Fibroblast of lung (primary cell): ENCODE measurements at regions not wholly inside any gene's neighbourhood (a gene's known extent, or its start where the extent isn't known, plus 50 kb on each side); places are given as distances from the start of the nearest gene placed in this dataset.

Experiments
- DNase-seq, 2 donors: peaks; one replicate each; pipeline versions ENCODE4 v3.0.0 to v3.0.0-alpha.2; 2010; ENCODE audit warnings: low read depth in 2 of 2
- H2AFZ ChIP-seq: 2 replicates; pipeline ENCODE4 v1.5.1; 2012; ENCODE audit warnings: low read length, control low read depth, inconsistent platforms
- H3K27ac ChIP-seq: 2 replicates; pipeline ENCODE4 v1.5.1; 2011; ENCODE audit warnings: low read length, control low read depth; ENCODE audit not compliant: insufficient read depth
- H3K27me3 ChIP-seq: 2 replicates; pipeline ENCODE4 v1.5.1; 2011; ENCODE audit warnings: mild to moderate bottlenecking, low read length; ENCODE audit not compliant: control insufficient read depth, insufficient read depth
- H3K36me3 ChIP-seq: 2 replicates; pipeline ENCODE4 v1.5.1; 2011; ENCODE audit warnings: low read length; ENCODE audit not compliant: control insufficient read depth, insufficient read depth
- H3K4me1 ChIP-seq: 2 replicates; pipeline ENCODE4 v1.5.1; 2011; ENCODE audit warnings: low read length; ENCODE audit not compliant: control insufficient read depth, insufficient read depth; ENCODE audit errors: extremely low read depth
- H3K4me2 ChIP-seq: 2 replicates; pipeline ENCODE4 v1.5.1; 2011; ENCODE audit warnings: low read length, control low read depth; ENCODE audit not compliant: insufficient read depth; ENCODE audit errors: extremely low read depth
- H3K4me3 ChIP-seq, 4 experiments: fragments of 200-600 bp in 1 of 4; sonication (generic) in 1 of 4; replicated peaks in 1 of 4; 2 replicates each; pipeline ENCODE4 v1.5.1; 2011 to 2016; ENCODE audit warnings: low read length in 4 of 4, low read depth in 3 of 4, mild to moderate bottlenecking in 3 of 4, control low read depth in 2 of 4, inconsistent platforms in 1 of 4, mixed read lengths in 1 of 4; ENCODE audit not compliant: insufficient read depth in 1 of 4; ENCODE audit errors: control extremely low read depth in 1 of 4
- H3K79me2 ChIP-seq: 2 replicates; pipeline ENCODE4 v1.5.1; 2012; ENCODE audit warnings: mild to moderate bottlenecking, low read length, inconsistent platforms; ENCODE audit not compliant: control insufficient read depth, insufficient read depth
- H3K9ac ChIP-seq: 2 replicates; pipeline ENCODE4 v1.5.1; 2011; ENCODE audit warnings: mild to moderate bottlenecking, low read length, control low read depth; ENCODE audit not compliant: insufficient read depth
- H3K9me3 ChIP-seq: 2 replicates; pipeline ENCODE4 v1.5.1; 2012; ENCODE audit warnings: low read depth, low read length; ENCODE audit not compliant: control insufficient read depth, insufficient read depth
- H4K20me1 ChIP-seq: 2 replicates; pipeline ENCODE4 v1.5.1; 2011; ENCODE audit warnings: low read length; ENCODE audit not compliant: control insufficient read depth, insufficient read depth; ENCODE audit errors: extremely low read depth
- EZH2 ChIP-seq: IDR thresholded peaks from 2 replicates; pipeline ENCODE4 v1.5.1; 2012; ENCODE audit warnings: low read length, control low read depth, mild to moderate bottlenecking; ENCODE audit errors: missing control alignments
- TF ChIP-seq, protein P1 (sequence below), 2 donors: IDR thresholded peaks in 1 of 2; conservative IDR thresholded peaks in 1 of 2; 1 replicate in 1 of 2; 2 replicates in 1 of 2; pipeline ENCODE4 v1.5.1; 2011 to 2012; ENCODE audit warnings: low read length in 2 of 2, control low read depth in 1 of 2, inconsistent platforms in 1 of 2, low read depth in 1 of 2, mild to moderate bottlenecking in 1 of 2

DNA sequence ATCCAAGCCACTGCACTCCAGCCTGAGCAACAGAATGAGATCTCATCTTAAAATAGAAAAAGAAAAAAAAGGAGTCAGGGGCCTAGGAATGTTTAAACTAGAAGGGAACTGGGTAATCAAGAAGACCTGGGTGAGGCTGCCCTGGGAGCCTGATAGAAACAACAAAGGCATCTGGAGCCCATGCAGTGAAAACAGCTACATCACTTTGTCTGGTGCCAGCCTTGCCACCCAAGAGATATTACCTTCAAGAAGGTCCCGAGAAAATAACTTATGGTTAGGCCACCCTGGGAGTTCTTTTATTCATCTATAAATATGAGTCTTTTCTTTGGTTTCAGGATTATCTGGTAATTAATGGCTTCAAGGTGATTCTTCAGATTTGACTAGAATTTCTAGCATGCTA lies 412.1 kb downstream of the METTL15 start:
- no peak for DNase-seq
- Histone ChIP-seq H3K27ac (no peak overlapping the region), H4K20me1 (no peaks in the 10 kb centered on the region), H3K4me1 (no peaks in the 10 kb centered on the region), H3K4me2 (no peak overlapping the region), H3K27me3 (no peaks in the 10 kb centered on the region), H3K9ac (no peak overlapping the region), H3K79me2 (no peaks in the 10 kb centered on the region), H3K36me3 (no peaks in the 10 kb centered on the region), H3K9me3 (no peaks in the 10 kb centered on the region), H3K4me3 (no peak overlapping the region), H2AFZ (no peak overlapping the region)
- TF ChIP-seq, protein P1, sequence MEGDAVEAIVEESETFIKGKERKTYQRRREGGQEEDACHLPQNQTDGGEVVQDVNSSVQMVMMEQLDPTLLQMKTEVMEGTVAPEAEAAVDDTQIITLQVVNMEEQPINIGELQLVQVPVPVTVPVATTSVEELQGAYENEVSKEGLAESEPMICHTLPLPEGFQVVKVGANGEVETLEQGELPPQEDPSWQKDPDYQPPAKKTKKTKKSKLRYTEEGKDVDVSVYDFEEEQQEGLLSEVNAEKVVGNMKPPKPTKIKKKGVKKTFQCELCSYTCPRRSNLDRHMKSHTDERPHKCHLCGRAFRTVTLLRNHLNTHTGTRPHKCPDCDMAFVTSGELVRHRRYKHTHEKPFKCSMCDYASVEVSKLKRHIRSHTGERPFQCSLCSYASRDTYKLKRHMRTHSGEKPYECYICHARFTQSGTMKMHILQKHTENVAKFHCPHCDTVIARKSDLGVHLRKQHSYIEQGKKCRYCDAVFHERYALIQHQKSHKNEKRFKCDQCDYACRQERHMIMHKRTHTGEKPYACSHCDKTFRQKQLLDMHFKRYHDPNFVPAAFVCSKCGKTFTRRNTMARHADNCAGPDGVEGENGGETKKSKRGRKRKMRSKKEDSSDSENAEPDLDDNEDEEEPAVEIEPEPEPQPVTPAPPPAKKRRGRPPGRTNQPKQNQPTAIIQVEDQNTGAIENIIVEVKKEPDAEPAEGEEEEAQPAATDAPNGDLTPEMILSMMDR (conservative IDR thresholded peaks at IDR 0.05 in 1 of 2, IDR thresholded peaks at IDR 0.05 in 1 of 2; ENCODE audit: low read depth in 1 of 2, low read length in 2 of 2) = no peak
- TF ChIP-seq EZH2 = no peak

DNA sequence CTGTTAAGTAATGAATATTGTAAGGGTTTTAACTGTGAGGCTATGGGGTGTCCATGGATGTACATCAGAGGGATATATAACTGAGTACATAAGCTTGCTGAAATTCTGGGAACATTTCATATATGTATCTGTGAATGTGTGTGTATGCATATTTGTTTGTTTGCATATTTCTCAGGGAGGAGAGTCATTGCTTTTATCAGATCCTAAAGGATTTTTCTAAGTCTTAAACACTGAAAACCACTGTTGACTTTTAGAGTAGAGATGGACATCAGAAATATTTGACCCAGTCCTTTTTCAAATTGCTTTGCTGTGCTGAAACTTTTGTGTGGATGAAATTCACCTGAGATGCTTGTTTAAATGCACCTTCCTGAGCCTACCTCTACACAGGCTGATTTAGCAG lies 410.6 kb downstream of the METTL15 start:
- no peak for DNase-seq
- H3K4me2 ChIP-seq = no peak overlapping the region
- H3K4me3 ChIP-seq = no peak overlapping the region
- no peak overlapping the region for H3K27ac ChIP-seq
- no peak overlapping the region for H2AFZ ChIP-seq
- H3K4me1 ChIP-seq = no peaks in the 10 kb centered on the region
- no peaks in the 10 kb centered on the region for H3K79me2 ChIP-seq
- H3K9me3 ChIP-seq = no peaks in the 10 kb centered on the region
- no peaks in the 10 kb centered on the region for H3K27me3 ChIP-seq
- no peaks in the 10 kb centered on the region for H4K20me1 ChIP-seq
- TF ChIP-seq, protein P1 (conservative IDR thresholded peaks at IDR 0.05 in 1 of 2, IDR thresholded peaks at IDR 0.05 in 1 of 2; ENCODE audit: low read depth in 1 of 2, low read length in 2 of 2) = no peak
- TF ChIP-seq EZH2 = no peak
- no peaks in the 10 kb centered on the region for H3K36me3 ChIP-seq
- no peak overlapping the region for H3K9ac ChIP-seq

DNA sequence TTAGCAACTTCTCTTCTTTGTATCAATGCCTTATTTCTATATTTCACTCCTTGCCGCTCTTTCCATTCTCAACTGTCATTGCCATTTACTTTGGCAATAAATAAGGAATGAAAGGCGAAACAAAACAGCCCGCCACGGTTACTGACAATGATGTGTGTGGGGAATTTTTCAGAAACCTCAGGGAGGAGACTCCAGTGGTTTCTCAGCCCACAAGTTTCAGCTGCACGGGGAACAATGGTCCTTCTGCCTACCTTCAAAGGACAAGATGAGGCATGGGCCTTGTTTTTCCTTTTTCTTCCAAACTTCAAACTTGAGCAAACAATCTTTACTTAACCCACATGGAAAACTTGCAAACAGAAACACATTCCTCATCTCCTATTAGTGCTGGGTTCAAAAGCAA lies 409.4 kb downstream of the METTL15 start:
- H2AFZ ChIP-seq = no peak overlapping the region
- no peaks in the 10 kb centered on the region for H3K9me3 ChIP-seq
- H3K27me3 ChIP-seq = no peaks in the 10 kb centered on the region
- no peaks in the 10 kb centered on the region for H3K79me2 ChIP-seq
- no peaks in the 10 kb centered on the region for H3K4me1 ChIP-seq
- no peaks in the 10 kb centered on the region for H3K36me3 ChIP-seq
- H3K4me3 ChIP-seq = no peak overlapping the region
- H3K27ac ChIP-seq = no peak overlapping the region
- TF ChIP-seq, protein P1 (conservative IDR thresholded peaks at IDR 0.05 in 1 of 2, IDR thresholded peaks at IDR 0.05 in 1 of 2; ENCODE audit: low read depth in 1 of 2, low read length in 2 of 2) = no peak
- TF ChIP-seq EZH2 = no peak
- H3K4me2 ChIP-seq = no peak overlapping the region
- H3K9ac ChIP-seq = no peak overlapping the region
- peak in 1 of 2 donors; percentile 59 for DNase-seq
- no peaks in the 10 kb centered on the region for H4K20me1 ChIP-seq
